HFFc6 (cell line): ENCODE measurements at regions not wholly inside any gene's neighbourhood (a gene's known extent, or its start where the extent isn't known, plus 50 kb on each side); places are given as distances from the start of the nearest gene placed in this dataset.

Experiments
- DNase-seq: peaks from one replicate; pipeline ENCODE4 v3.0.0-alpha.2; 2018
- H3K27ac Mint-ChIP-seq: 2 replicates; pipeline ENCODE4 v1.8.0; 2020; ENCODE audit warnings: mild to moderate bottlenecking, mixed read lengths
- H3K27me3 Mint-ChIP-seq: 2 replicates; pipeline ENCODE4 v1.8.0; 2021; ENCODE audit warnings: mild to moderate bottlenecking, moderate library complexity, mixed read lengths; ENCODE audit not compliant: insufficient read depth
- H3K36me3 Mint-ChIP-seq: 2 replicates; pipeline ENCODE4 v1.8.0; 2021; ENCODE audit warnings: low read depth, mixed read lengths
- H3K4me1 Mint-ChIP-seq: 2 replicates; pipeline ENCODE4 v1.8.0; 2020; ENCODE audit warnings: low read depth, mixed read lengths
- H3K4me3 Mint-ChIP-seq: 2 replicates; pipeline ENCODE4 v1.8.0; 2020; ENCODE audit warnings: mild to moderate bottlenecking, moderate library complexity, mixed read lengths
- H3K9me3 Mint-ChIP-seq: 2 replicates; pipeline ENCODE4 v1.8.0; 2020; ENCODE audit warnings: mild to moderate bottlenecking, mixed read lengths
- CTCF ChIP-seq: fragments of 200-600 bp; sonication (generic); IDR thresholded peaks from 2 replicates; pipeline ENCODE4 v1.5.0; 2021; ENCODE audit warnings: antibody characterized with exemption, mild to moderate bottlenecking

- Mint-ChIP-seq H3K27me3 (no peaks in the 10 kb centered on the region; the same call in 1 of the 2 replicates), H3K36me3 (no peaks in the 10 kb centered on the region), H3K4me3 (no peak overlapping the region), H3K9me3 (no peaks in the 10 kb centered on the region), H3K4me1 (peaks cover 10% of the 10 kb centered on the region), H3K27ac (no peak overlapping the region)
- no peak for TF ChIP-seq CTCF
- DNase-seq, result peak; percentile 32
Observed at GRCh38 chr11:109229682-109230081, 192.3 kb upstream of the C11orf87 start.

- Mint-ChIP-seq H3K27ac (no peak overlapping the region), H3K36me3 (peaks cover 13% of the 10 kb centered on the region), H3K9me3 (peaks cover 22% of the 10 kb centered on the region), H3K4me1 (peaks cover 9% of the 10 kb centered on the region; the same call in 1 of the 2 replicates), H3K4me3 (no peak overlapping the region), H3K27me3 (no peaks in the 10 kb centered on the region)
- no peak for DNase-seq
- no peak for TF ChIP-seq CTCF
Observed at GRCh38 chr11:109236188-109236587, 185.8 kb upstream of the C11orf87 start.

- H3K36me3 Mint-ChIP-seq, result peaks cover 13% of the 10 kb centered on the region
- no peaks in the 10 kb centered on the region for H3K27me3 Mint-ChIP-seq
- H3K27ac Mint-ChIP-seq, result no peak overlapping the region; the same call in 1 of the 2 replicates
- no peak overlapping the region for H3K4me3 Mint-ChIP-seq
- H3K4me1 Mint-ChIP-seq, result peaks cover 11% of the 10 kb centered on the region; the same call in 1 of the 2 replicates
- peaks cover 22% of the 10 kb centered on the region for H3K9me3 Mint-ChIP-seq
- no peak for DNase-seq
- no peak for TF ChIP-seq CTCF
Observed at GRCh38 chr11:109236696-109237095, 185.3 kb upstream of the C11orf87 start.

- DNase-seq, result no peak
- Mint-ChIP-seq H3K4me3 (no peak overlapping the region), H3K4me1 (peaks cover 18% of the 10 kb centered on the region; the same call in 1 of the 2 replicates), H3K27me3 (no peaks in the 10 kb centered on the region), H3K9me3 (peaks cover 22% of the 10 kb centered on the region), H3K36me3 (peaks cover 13% of the 10 kb centered on the region), H3K27ac (no peak overlapping the region)
- TF ChIP-seq CTCF, result no peak
Observed at GRCh38 chr11:109237636-109238035, 184.4 kb upstream of the C11orf87 start.

GRCh38 chr11:109241988-109242536, 179.9 kb upstream of the C11orf87 start:
- Mint-ChIP-seq H3K4me1 (peaks cover 31% of the 10 kb centered on the region), H3K27me3 (peaks cover 2% of the 10 kb centered on the region; the same call in 1 of the 2 replicates), H3K36me3 (peaks cover 13% of the 10 kb centered on the region), H3K4me3 (no peak overlapping the region), H3K27ac (no peak overlapping the region), H3K9me3 (peaks cover 22% of the 10 kb centered on the region)
- DNase-seq, result no peak
- no peak for TF ChIP-seq CTCF
